ENCODE measurements at regions not wholly inside any gene's neighbourhood (a gene's known extent, or its start where the extent isn't known, plus 50 kb on each side); places are given as distances from the start of the nearest gene placed in this dataset.

GRCh38 chr10:131729361-131729760 is 171.4 kb upstream of the PPP2R2D start:
- no peaks in the 10 kb centered on the region for H3K27me3 Mint-ChIP-seq (ENCODE audit: insufficient read depth)
- H3K4me3 Mint-ChIP-seq = no peak overlapping the region
- DNase-seq = no peak
- H3K27ac Mint-ChIP-seq = no peak overlapping the region
- H3K4me1 Mint-ChIP-seq (ENCODE audit: low read depth) = no peaks in the 10 kb centered on the region
- no peaks in the 10 kb centered on the region; the same call in 1 of the 2 replicates for H3K36me3 Mint-ChIP-seq (ENCODE audit: low read depth)
- H3K9me3 Mint-ChIP-seq = peaks cover 53% of the 10 kb centered on the region
- no peak for TF ChIP-seq CTCF (IDR thresholded peaks at IDR 0.05)

GRCh38 chr10:131729938-131730660 is 170.7 kb upstream of the PPP2R2D start:
- Mint-ChIP-seq H3K27me3 (ENCODE audit: insufficient read depth) (no peaks in the 10 kb centered on the region), H3K36me3 (ENCODE audit: low read depth) (no peaks in the 10 kb centered on the region; the same call in 1 of the 2 replicates), H3K27ac (no peak overlapping the region), H3K4me1 (ENCODE audit: low read depth) (no peaks in the 10 kb centered on the region), H3K4me3 (no peak overlapping the region), H3K9me3 (peaks cover 53% of the 10 kb centered on the region)
- no peak for TF ChIP-seq CTCF (IDR thresholded peaks at IDR 0.05)
- DNase-seq = no peak

DNA sequence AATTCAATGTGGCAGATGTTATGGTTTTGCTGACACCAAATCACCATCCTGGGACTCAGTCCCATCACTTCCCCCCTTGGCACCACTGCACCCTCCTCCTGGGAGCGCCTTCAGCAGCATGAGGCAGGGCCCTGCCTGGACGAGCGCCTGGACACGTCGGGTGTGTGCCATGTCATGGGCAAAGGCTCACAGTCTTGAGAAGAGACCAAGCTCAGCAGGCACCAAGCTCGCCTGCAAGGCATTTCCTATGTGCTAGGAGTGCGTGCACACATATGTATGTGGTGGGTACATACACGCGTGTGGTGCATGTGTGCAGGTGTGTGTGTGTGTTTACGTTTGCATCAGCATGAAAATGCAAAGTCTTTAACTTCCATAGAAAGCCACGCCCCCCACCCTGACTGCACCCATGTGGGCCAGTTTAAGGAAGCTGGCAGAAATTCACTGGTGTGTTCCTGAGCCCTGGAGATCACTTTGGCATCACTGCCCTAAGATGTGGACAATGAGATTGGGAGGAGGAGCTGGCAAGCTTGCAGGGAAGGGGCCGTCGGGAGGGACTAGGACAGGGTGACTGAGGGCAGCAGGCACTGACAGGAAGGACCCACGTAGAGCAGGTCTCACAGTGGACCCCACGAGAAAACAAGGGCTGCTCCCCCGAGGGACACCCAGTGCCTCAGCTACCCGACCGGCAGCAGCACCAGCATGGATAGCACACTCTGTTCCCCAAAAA is 169.9 kb upstream of the PPP2R2D start:
- no peaks in the 10 kb centered on the region for H3K4me1 Mint-ChIP-seq (ENCODE audit: low read depth)
- peaks cover 54% of the 10 kb centered on the region for H3K9me3 Mint-ChIP-seq
- H3K27ac Mint-ChIP-seq = no peak overlapping the region
- no peaks in the 10 kb centered on the region; the same call in 1 of the 2 replicates for H3K36me3 Mint-ChIP-seq (ENCODE audit: low read depth)
- H3K4me3 Mint-ChIP-seq = no peak overlapping the region
- DNase-seq = no peak
- TF ChIP-seq CTCF (IDR thresholded peaks at IDR 0.05) = no peak
- no peaks in the 10 kb centered on the region for H3K27me3 Mint-ChIP-seq (ENCODE audit: insufficient read depth)

GRCh38 chr10:131731780-131732630 is 168.8 kb upstream of the PPP2R2D start:
- DNase-seq = no peak
- H3K4me1 Mint-ChIP-seq (ENCODE audit: low read depth) = no peaks in the 10 kb centered on the region
- no peak overlapping the region for H3K27ac Mint-ChIP-seq
- peaks cover 48% of the 10 kb centered on the region for H3K9me3 Mint-ChIP-seq
- no peaks in the 10 kb centered on the region for H3K27me3 Mint-ChIP-seq (ENCODE audit: insufficient read depth)
- no peak for TF ChIP-seq CTCF (IDR thresholded peaks at IDR 0.05)
- H3K36me3 Mint-ChIP-seq (ENCODE audit: low read depth) = no peaks in the 10 kb centered on the region
- no peak overlapping the region for H3K4me3 Mint-ChIP-seq

DNA sequence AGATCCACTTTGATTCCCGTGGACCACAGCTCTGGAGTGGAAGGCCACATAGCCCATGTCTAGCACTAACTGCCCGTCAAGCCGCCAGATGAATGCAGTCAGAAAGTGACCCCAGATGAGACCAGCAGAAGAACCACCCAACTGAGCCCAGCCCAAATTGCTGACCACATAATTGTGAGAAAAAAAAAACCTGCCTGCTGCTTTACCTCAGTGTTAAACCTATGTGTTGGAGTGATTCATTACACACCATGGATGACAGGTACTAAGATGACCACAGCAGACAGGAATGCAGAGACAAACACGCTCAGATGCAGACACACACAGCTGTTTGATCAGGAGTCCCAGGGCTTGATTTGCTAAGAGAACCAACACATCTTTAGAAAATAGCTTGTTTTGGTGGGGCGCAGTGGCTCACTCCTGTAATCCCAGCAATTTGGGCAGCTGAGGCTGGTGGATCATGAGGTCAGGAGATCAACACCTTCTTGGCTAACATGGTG is 168.1 kb upstream of the PPP2R2D start:
- Mint-ChIP-seq H3K36me3 (ENCODE audit: low read depth) (no peaks in the 10 kb centered on the region), H3K4me3 (no peak overlapping the region), H3K27me3 (ENCODE audit: insufficient read depth) (no peaks in the 10 kb centered on the region), H3K27ac (no peak overlapping the region), H3K9me3 (peaks cover 41% of the 10 kb centered on the region), H3K4me1 (ENCODE audit: low read depth) (no peaks in the 10 kb centered on the region)
- no peak for TF ChIP-seq CTCF (IDR thresholded peaks at IDR 0.05)
- DNase-seq = no peak
